Stimulated activated CD8-positive, alpha-beta memory T cell treated with anti-CD3 and anti-CD28 coated beads, Interleukin-12 subunit alpha, Interleukin-12 subunit beta, amount 100 ng/mL, for 4 hours (primary cell): ENCODE measurements at regions not wholly inside any gene's neighbourhood (a gene's known extent, or its start where the extent isn't known, plus 50 kb on each side); places are given as distances from the start of the nearest gene placed in this dataset.

Experiments
- DNase-seq: peaks from one replicate; pipeline ENCODE4 v3.0.0-alpha.2; 2020; ENCODE audit warnings: low read depth

DNA sequence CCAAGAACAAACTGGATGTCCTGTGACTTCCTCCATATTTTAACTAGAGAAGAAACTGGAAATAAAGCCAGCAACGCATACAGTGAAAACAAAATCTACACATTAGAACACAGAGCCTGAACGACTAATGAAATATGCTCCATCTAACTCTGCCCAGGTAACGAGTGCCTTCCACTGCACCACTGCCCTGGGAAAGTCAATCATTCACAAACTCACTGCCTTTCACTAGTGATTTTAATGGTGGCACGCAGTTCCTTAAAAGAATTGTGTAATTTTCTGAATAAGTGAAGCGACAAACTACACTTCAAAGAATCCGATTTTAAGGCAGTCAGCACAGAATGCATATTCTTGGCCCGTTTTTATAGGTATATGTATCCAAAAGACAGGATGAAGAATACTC, 416.0 kb downstream of the SHQ1 start:
- no peak for DNase-seq

DNA sequence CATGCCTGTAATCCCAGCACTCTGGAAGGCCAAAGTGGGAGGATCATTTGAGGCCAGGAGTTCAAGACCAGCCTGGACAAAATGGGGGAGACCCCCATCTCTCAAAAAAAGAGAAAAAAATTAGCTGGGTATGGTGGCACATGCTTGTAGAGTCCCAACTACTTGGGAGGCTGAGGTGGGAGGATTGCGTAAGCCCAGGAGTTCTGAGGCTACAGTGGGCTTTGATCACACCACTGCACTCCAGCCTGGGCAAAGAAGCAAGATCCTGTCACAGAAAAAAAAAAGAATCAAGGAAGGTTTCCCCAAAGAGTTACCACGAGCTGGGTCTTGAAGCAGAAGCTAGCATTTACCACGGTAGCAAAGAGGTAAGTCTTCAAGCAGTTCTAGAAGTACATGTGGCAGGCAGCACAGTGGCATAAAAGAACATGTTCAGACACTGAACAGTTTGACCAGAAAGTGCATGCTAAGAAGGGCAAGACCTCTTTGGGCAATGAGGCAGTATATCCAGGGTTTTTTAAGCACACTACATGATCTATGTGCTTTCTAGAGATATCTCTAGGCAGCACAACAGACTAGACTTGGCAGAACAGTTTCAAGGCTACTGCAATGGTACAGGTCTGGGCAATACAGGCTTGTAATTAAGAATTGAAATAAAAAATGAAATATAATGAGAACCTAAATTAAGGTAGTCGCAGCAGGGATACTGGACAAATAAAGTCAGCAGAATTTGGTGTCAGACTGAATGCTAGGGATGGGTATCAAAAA, 418.5 kb downstream of the SHQ1 start:
- no peak for DNase-seq

DNA sequence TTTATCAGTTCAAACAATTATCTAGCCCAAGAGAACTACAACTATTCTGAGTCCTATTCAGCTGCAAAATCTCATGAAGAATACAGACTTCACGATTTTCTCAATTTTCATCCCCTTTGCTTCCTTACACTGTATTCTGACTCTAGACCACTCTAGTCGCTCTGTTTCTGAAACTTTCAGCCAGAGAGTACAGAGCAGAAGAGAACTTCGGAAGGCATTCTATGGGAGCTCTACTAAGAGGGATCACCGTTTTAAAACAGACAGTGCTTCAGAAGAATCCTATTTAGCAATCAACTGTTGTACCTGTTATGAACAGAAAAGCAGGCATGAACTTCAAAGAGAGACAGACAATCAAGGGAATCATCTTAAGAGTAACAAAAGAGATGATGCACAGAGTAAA, 419.4 kb downstream of the SHQ1 start:
- no peak for DNase-seq

DNA sequence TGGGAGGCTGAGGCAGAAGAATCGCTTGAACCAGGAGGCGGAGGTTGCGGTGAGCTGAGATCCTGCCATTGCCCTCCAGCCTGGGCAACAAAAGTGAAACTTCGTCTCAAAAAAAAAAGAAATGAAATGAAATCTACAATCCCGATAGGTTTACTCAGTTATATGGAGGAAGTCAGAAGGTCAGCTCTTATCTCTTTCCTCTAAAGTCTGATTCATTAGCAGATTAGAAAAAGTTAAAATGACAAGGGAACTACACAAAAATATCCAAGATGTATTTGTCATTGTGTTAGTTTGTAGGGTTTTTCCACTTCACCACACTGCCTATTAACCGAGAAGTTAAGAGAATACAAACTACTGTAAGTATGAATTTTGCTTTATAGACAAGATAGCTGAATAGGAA, 420.6 kb downstream of the SHQ1 start:
- DNase-seq, result no peak

DNA sequence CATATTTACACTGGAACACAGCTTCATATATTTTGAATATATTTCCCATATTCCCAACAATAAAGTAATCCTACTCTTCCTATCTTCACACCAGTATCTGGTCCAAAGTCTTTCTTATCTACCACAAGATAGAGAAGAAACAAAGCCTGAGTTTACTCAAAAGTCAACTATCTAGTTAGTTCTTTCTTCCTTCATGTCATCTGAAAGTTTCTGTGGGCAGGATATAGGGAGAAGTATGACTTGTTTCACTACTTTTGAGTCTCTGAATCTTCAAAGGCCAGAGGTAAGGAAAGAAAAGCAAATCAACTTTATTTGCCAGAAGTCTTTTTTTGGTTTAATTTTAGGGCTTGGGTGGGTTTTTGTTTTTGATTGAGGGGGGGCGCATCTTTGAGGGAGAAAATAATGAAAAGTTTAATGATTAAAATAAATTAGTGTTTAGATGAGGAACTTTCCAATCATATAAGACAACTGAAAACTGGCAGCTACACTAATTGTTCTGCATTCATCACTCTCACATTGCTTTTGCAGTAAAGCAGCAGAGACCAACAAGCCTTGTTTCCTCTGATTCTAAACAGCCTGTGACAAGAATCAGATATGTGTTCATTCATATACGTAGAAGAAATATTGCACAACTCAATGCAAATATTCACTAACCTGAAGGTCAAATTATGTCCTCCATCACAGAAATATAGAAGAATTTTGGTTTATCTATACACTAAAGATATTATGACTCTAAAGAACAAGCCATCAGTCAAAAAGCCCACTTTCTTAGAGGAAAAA, 421.4 kb downstream of the SHQ1 start:
- DNase-seq, result no peak

- DNase-seq, result no peak
These were observed 424.6 kb downstream of the SHQ1 start for GRCh38 chr3:72423643-72424042.

- no peak for DNase-seq
These were observed 426.5 kb downstream of the SHQ1 start for GRCh38 chr3:72421786-72422185.

DNA sequence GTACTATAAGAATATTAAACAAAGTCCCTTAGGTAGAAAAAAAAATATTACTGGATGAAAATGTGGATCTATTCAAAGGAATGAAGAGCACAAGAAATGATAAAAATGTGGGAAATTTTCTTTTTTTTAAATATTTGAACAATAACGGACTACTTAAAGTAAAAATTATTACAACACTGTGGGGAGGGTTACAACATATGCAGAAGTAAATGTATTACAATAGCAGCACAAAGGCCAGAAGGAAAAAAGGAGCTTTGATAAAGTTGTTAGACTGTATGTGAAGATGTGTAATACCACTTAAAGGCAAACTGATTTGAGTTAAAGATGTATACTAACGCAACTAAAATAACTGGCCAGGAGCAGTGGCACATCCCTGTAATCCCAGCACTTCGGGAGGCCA, 427.1 kb downstream of the SHQ1 start:
- DNase-seq, result no peak

- DNase-seq, result no peak
These were observed 429.4 kb downstream of the SHQ1 start for GRCh38 chr3:72418856-72419255.

DNA sequence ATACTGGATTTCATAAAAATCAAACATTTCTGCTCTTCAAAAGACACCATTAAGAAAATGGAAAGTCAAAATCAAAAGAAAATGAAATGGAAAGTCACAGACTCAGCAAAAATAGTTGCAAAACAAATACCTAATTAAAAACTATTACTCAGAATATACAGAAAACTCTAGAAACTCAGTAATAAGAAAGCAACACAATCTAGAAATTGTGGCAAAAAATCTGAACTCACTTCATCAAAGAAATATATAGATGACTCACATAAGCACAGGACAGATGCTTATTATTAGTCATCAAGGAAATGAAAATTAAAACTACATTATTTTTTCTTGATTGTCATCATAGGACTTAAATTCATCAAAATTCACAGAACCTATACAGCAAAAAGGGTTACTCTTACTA, 430.0 kb downstream of the SHQ1 start:
- DNase-seq, result no peak

DNA sequence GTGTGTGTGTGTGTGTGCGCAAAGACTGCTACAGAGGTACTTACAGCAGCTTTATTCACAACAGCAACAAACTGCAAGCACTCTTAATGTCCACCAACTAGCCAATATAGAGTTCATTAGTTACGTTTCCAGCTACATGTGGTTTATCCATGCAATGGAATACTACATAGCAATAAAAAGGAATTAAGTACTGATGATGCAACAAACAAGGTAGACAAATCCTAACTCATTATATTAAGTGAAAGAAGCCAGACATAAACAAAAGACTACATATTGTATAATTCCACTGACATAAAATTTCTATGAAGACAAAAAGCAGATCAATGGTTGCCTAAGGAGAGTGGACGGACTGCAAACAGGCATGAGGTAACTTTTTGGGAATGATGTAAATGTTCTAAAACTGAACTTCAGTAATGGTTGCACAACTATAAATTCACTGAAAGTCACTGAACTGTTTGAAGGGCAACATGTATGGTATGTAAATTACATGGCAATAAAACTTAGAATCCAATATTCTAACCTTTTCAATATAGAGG, 433.7 kb downstream of the SHQ1 start:
- no peak for DNase-seq

- no peak for DNase-seq
These were observed 435.0 kb downstream of the SHQ1 start for GRCh38 chr3:72413228-72413627.

- no peak for DNase-seq
These were observed 435.8 kb downstream of the SHQ1 start for GRCh38 chr3:72412340-72412956.

- no peak for DNase-seq
These were observed 436.4 kb downstream of the SHQ1 start for GRCh38 chr3:72411843-72412242.

GRCh38 chr3:72411126-72411525, 437.1 kb downstream of the SHQ1 start:
- DNase-seq, result no peak

DNA sequence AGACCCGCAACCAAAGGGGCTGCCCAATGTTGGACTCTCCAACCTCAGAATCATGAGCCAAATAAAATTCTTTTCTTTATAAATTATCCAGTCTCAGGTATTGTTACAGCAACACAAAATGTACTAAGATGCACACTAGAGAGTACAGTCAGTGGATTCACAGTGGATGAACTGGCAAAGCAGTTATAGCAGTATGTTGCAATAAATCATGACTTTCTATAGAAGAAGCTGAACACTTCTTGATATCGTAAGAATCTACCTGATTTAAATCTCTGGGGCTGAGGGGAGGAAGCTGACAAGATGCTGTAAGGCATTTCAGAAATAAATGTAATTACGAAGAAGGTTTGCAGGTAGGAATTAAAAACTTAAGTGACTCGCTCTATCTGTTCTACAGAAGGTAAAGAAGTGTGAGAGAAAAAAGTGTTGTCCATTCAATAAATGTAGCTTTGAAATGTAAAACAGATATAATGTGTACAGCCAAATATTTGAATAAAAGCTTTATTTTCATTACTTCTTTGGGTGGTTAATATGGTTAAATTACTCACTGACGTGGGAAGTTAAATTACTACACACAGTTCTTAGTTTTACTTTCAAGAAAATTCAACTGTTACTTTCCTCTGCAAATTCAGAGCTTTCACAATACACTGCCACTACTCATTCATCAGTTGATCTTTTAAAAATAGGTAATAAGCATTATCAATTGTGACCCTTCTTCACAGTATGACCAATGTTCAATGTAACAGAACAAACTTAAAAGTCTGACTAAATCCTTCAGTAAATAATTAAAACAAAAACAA, 439.1 kb downstream of the SHQ1 start:
- DNase-seq, result no peak

DNA sequence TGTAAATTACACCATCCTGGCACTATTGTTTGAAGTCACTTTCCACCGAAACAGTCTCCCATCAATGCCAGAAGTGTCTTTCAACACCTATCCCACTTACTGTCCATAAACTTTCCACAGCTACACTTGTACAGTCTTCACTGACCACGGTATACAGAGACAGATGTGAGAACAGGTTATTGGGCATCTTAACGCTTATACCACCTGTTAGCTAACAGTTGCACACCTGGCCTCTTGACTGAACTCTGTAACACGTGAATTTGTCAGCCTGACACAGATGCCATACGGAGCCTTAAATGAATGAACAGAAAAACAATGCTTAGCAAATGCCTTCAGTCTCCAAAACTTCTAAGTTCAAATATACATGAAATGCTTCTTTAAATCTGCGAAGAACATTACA, 440.5 kb downstream of the SHQ1 start:
- DNase-seq, result no peak

DNA sequence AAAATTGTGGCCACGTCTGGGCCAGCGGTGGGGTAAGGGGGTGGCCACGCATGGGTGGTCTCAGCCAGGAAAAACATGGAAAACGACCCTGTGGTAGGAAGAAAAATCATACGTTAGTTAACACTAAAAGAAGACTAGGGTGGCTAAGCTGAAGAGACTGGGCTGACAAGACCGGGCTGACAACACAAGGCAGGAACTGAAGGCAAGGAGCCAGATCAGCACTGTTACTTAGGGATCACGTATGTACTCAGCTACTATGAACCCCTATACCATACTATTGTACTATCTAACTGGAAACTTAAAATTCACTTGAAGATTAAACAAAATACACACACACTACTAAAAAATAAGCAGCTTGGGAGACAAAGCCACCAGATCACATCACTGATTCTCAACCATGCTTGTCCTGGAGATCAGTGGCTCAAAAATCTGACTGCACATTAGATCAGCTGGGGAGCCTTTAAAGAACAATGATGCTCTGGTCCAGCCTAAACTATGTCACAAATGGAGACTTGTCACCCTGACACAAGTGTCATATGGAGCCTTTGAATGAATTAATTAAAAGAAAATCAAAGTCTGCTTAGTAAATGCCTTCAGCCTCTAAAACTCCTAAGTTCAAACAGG, 442.2 kb downstream of the SHQ1 start:
- no peak for DNase-seq

- no peak for DNase-seq
These were observed 447.2 kb downstream of the SHQ1 start for GRCh38 chr3:72401005-72401545.

DNA sequence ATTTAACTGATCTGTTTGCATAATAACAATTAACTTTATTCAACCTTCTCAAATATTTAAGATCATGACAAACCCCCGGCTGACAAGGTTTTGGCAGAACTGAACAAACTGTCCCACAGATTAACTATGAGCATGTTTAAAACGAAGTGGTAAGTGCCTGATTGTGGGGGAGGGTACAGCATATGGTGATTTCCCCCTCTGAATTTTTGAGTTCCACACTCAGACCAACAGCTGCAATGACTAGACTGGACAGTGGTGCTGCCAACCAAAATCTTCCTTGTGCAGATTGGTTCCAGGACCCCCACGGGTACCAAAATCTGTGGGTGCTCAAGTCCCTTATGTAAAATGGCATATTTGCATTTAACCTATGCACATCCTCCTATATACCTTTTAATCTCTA, 449.5 kb downstream of the SHQ1 start:
- no peak for DNase-seq

DNA sequence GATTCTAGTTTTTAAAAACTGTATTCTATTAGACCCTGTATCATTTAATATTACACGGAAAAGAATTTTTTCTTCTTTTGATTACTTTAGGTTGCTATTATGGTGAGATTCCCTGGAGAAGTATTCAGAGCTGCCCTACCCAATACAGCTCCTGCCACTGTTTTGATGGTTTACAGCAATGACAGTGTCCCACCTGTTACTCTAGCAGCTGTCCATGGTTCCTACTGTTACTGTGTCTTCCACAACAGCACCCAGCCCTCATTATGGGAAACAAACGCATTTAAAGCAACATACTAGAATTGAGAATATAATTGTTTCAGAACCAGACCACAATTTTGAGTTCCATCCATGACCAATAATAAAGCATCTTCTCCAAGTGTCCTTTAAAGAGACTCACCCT, 450.7 kb downstream of the SHQ1 start:
- no peak for DNase-seq
